Kidney tubule cell (primary cell): ENCODE measurements at regions not wholly inside any gene's neighbourhood (a gene's known extent, or its start where the extent isn't known, plus 50 kb on each side); places are given as distances from the start of the nearest gene placed in this dataset.
A peak's percentile ranks its signal among the peaks of the same experiment; 100 is the strongest.
"Not testable (repeated sequence)": the region's sequence is repeated elsewhere in the genome, so short reads cannot be mapped to it uniquely, and the experiment has no call there.

Experiments
- DNase-seq: peaks from one replicate; pipeline ENCODE4 v3.0.0-alpha.2; 2018; ENCODE audit warnings: low spot score

GRCh38 chr4:59511809-59512208, 1688.3 kb upstream of the ADGRL3 start:
- DNase-seq = not testable (repeated sequence)

GRCh38 chr4:59517007-59517406, 1683.1 kb upstream of the ADGRL3 start:
- DNase-seq = no peak

GRCh38 chr4:59518005-59518823, 1681.9 kb upstream of the ADGRL3 start:
- no peak for DNase-seq

GRCh38 chr4:59525885-59526284, 1674.2 kb upstream of the ADGRL3 start:
- DNase-seq = no peak

- peak; percentile 9 for DNase-seq
Measured at GRCh38 chr4:59535541-59535940, 1664.6 kb upstream of the ADGRL3 start.

- DNase-seq = no peak
Measured at GRCh38 chr4:59536428-59536827, 1663.7 kb upstream of the ADGRL3 start.

GRCh38 chr4:59537246-59537886, 1662.8 kb upstream of the ADGRL3 start:
- peak; percentile 67 for DNase-seq

GRCh38 chr4:59539401-59539800, 1660.7 kb upstream of the ADGRL3 start:
- no peak for DNase-seq

- peak; percentile 55 for DNase-seq
Measured at GRCh38 chr4:59540311-59540710, 1659.8 kb upstream of the ADGRL3 start.

GRCh38 chr4:59553063-59553720, 1646.9 kb upstream of the ADGRL3 start:
- DNase-seq = peak; percentile 74

GRCh38 chr4:59553721-59554091, 1646.4 kb upstream of the ADGRL3 start:
- DNase-seq = peak; percentile 67

GRCh38 chr4:59556191-59556590, 1643.9 kb upstream of the ADGRL3 start:
- DNase-seq = not testable (repeated sequence)

- DNase-seq = not testable (repeated sequence)
Measured at GRCh38 chr4:59560141-59560648, 1639.9 kb upstream of the ADGRL3 start.

GRCh38 chr4:59565836-59566235, 1634.3 kb upstream of the ADGRL3 start:
- DNase-seq = no peak

GRCh38 chr4:59570860-59571476, 1629.2 kb upstream of the ADGRL3 start:
- DNase-seq = no peak

- DNase-seq = peak; percentile 2
Measured at GRCh38 chr4:59571805-59572430, 1628.2 kb upstream of the ADGRL3 start.

GRCh38 chr4:59583845-59584568, 1616.1 kb upstream of the ADGRL3 start:
- DNase-seq = no peak

GRCh38 chr4:59597536-59598329, 1602.4 kb upstream of the ADGRL3 start:
- no peak for DNase-seq

- DNase-seq = peak; percentile 5
Measured at GRCh38 chr4:59598330-59598618, 1601.9 kb upstream of the ADGRL3 start.

- peak; percentile 13 for DNase-seq
Measured at GRCh38 chr4:59608466-59608865, 1591.7 kb upstream of the ADGRL3 start.

- DNase-seq = peak; percentile 55
Measured at GRCh38 chr4:59612235-59612634, 1587.9 kb upstream of the ADGRL3 start.
